WTC11 (cell line): ENCODE measurements at regions not wholly inside any gene's neighbourhood (a gene's known extent, or its start where the extent isn't known, plus 50 kb on each side); places are given as distances from the start of the nearest gene placed in this dataset.

Source experiments
- ATAC-seq: fragments of 200-7000 bp; cut with Tn5 transposase; 2 replicates; pipeline ENCODE4 v1.10.0; 2021; ENCODE audit warnings: mild to moderate bottlenecking, moderate library complexity
- CTCF ChIA-PET: fragments of 300-600 bp; sonication (Branson Sonifier 250); formaldehyde crosslinking; loops from one replicate; lab custom pipeline; 2021; ENCODE audit warnings: antibody characterized with exemption; lab: Charles Lee
- POLR2A ChIA-PET: fragments of 350-600 bp; sonication (Branson Sonifier 250); formaldehyde crosslinking; loops from one replicate; lab custom pipeline; 2021; ENCODE audit warnings: antibody characterized with exemption; lab: Charles Lee
- DNase-seq: peaks from one replicate; pipeline ENCODE4 v3.0.0; 2021; ENCODE audit warnings: low spot score
- H3K27ac Mint-ChIP-seq: 2 replicates; pipeline ENCODE4 v1.8.0; 2021; ENCODE audit warnings: mixed read lengths
- H3K27me3 Mint-ChIP-seq: 2 replicates; pipeline ENCODE4 v1.8.0; 2021; ENCODE audit warnings: low read depth, mild to moderate bottlenecking, moderate library complexity, mixed read lengths
- H3K36me3 Mint-ChIP-seq: 2 replicates; pipeline ENCODE4 v1.8.0; 2021; ENCODE audit warnings: mixed read lengths
- H3K4me1 Mint-ChIP-seq: 2 replicates; pipeline ENCODE4 v1.8.0; 2022; ENCODE audit warnings: mixed read lengths
- H3K4me3 Mint-ChIP-seq: 2 replicates; pipeline ENCODE4 v1.8.0; 2021; ENCODE audit warnings: mild to moderate bottlenecking, moderate library complexity, mixed read lengths
- H3K9me3 Mint-ChIP-seq: 2 replicates; pipeline ENCODE4 v1.8.0; 2021; ENCODE audit warnings: mixed read lengths
- ATF1 ChIP-seq: sonication (generic); formaldehyde crosslinking; IDR thresholded peaks from 2 replicates; pipeline ENCODE4 v1.8.1; 2023; ENCODE audit warnings: mild to moderate bottlenecking, moderate library complexity, missing genetic modification reagents
- ATF2 ChIP-seq: sonication (generic); formaldehyde crosslinking; IDR thresholded peaks from 2 replicates; pipeline ENCODE4 v1.8.1; 2022; ENCODE audit warnings: low read depth, missing genetic modification reagents, borderline replicate concordance
- CDX4 ChIP-seq: fragments of 250-450 bp; sonication (Bioruptor Pico); IDR thresholded peaks from 2 replicates; pipeline ENCODE4 v1.9.0; 2021; ENCODE audit warnings: moderate library complexity, mild to moderate bottlenecking, inconsistent platforms, borderline replicate concordance
- E2F5 ChIP-seq: sonication (generic); formaldehyde crosslinking; IDR thresholded peaks from 2 replicates; pipeline ENCODE4 v1.8.1; 2022; ENCODE audit warnings: mild to moderate bottlenecking, moderate library complexity, missing genetic modification reagents
- EMX1 ChIP-seq: fragments of 250-450 bp; sonication (Bioruptor Pico); IDR thresholded peaks from 2 replicates; pipeline ENCODE4 v1.8.0; 2021; ENCODE audit warnings: mild to moderate bottlenecking
- GRHL2 ChIP-seq: fragments of 250-450 bp; sonication (Bioruptor Pico); IDR thresholded peaks from 2 replicates; pipeline ENCODE4 v1.8.0; 2022; ENCODE audit warnings: mild to moderate bottlenecking, moderate library complexity; ENCODE audit not compliant: insufficient replicate concordance, severe bottlenecking
- IRF2 ChIP-seq: sonication (generic); formaldehyde crosslinking; IDR thresholded peaks from 2 replicates; pipeline ENCODE4 v1.8.0; 2022; ENCODE audit warnings: low read depth, missing genetic modification reagents, borderline replicate concordance
- JAZF1 ChIP-seq: fragments of 250-450 bp; sonication (Bioruptor Pico); IDR thresholded peaks from 2 replicates; pipeline ENCODE4 v1.9.0; 2021; ENCODE audit warnings: moderate library complexity, mild to moderate bottlenecking, inconsistent platforms
- MYBL2 ChIP-seq: sonication (generic); formaldehyde crosslinking; IDR thresholded peaks from 2 replicates; pipeline ENCODE4 v1.8.1; 2023; ENCODE audit warnings: mild to moderate bottlenecking, moderate library complexity, missing genetic modification reagents
- NR1H2 ChIP-seq: sonication (generic); formaldehyde crosslinking; IDR thresholded peaks from 2 replicates; pipeline ENCODE4 v1.9.0; 2021; ENCODE audit warnings: mild to moderate bottlenecking, moderate library complexity, missing genetic modification reagents
- NR3C1 ChIP-seq: sonication (generic); formaldehyde crosslinking; conservative IDR thresholded peaks from 2 replicates; pipeline ENCODE4 v1.8.1; 2023; ENCODE audit warnings: low read depth, mild to moderate bottlenecking, missing genetic modification reagents
- PREB ChIP-seq: sonication (generic); formaldehyde crosslinking; IDR thresholded peaks from 2 replicates; pipeline ENCODE4 v1.8.1; 2022; ENCODE audit warnings: mild to moderate bottlenecking, missing genetic modification reagents, moderate library complexity, borderline replicate concordance
- PRRX2 ChIP-seq: fragments of 250-450 bp; sonication (Bioruptor Pico); IDR thresholded peaks from 2 replicates; pipeline ENCODE4 v1.8.0; 2021; ENCODE audit warnings: mild to moderate bottlenecking
- RELA ChIP-seq: sonication (generic); formaldehyde crosslinking; IDR thresholded peaks from 2 replicates; pipeline ENCODE4 v1.8.1; 2022; ENCODE audit warnings: missing genetic modification reagents, mild to moderate bottlenecking, borderline replicate concordance
- SMAD3 ChIP-seq: sonication (generic); formaldehyde crosslinking; IDR thresholded peaks from 2 replicates; pipeline ENCODE4 v1.8.0; 2022; ENCODE audit warnings: missing genetic modification reagents, mild to moderate bottlenecking, borderline replicate concordance
- SMAD4 ChIP-seq: sonication (generic); formaldehyde crosslinking; IDR thresholded peaks from 2 replicates; pipeline ENCODE4 v1.8.0; 2022; ENCODE audit warnings: mild to moderate bottlenecking, missing genetic modification reagents
- USF1 ChIP-seq: sonication (generic); formaldehyde crosslinking; IDR thresholded peaks from 2 replicates; pipeline ENCODE4 v1.8.0; 2022; ENCODE audit warnings: mild to moderate bottlenecking, missing genetic modification reagents
- ZBTB21 ChIP-seq: sonication (generic); formaldehyde crosslinking; IDR thresholded peaks from 2 replicates; pipeline ENCODE4 v1.8.1; 2023; ENCODE audit warnings: mild to moderate bottlenecking, missing genetic modification reagents, borderline replicate concordance
- ZNF671 ChIP-seq: fragments of 250-450 bp; sonication (Bioruptor Pico); IDR thresholded peaks from 2 replicates; pipeline ENCODE4 v1.8.0; 2021; ENCODE audit warnings: mild to moderate bottlenecking
- ZSCAN18 ChIP-seq: fragments of 250-450 bp; sonication (Bioruptor Pico); IDR thresholded peaks from 2 replicates; pipeline ENCODE4 v2.1.2; 2022; ENCODE audit warnings: mild to moderate bottlenecking, moderate library complexity

GRCh38 chr2:7403092-7403775, 486.0 kb downstream of the RNF144A start:
- H3K36me3 Mint-ChIP-seq, result no peaks in the 10 kb centered on the region
- ATAC-seq (no peak), DNase-seq (no peak)
- ChIA-PET CTCF (interaction anchor here (0.6 to 1.2 kb wide), 2 partner anchors 9 to 11 kb away, joined by 3 read pairs; no protein-coding TSS in a partner anchor), POLR2A (no interaction called here)
- H3K27me3 Mint-ChIP-seq, result no peaks in the 10 kb centered on the region
- H3K9me3 Mint-ChIP-seq, result no peaks in the 10 kb centered on the region
- H3K27ac Mint-ChIP-seq, result no peak overlapping the region
- H3K4me1 Mint-ChIP-seq, result peaks cover 5% of the 10 kb centered on the region
- no peak for TF ChIP-seq PRRX2
- no peak for TF ChIP-seq NR1H2
- no peak for TF ChIP-seq USF1 (CRISPR knock-in tag)
- TF ChIP-seq GRHL2, result no peak
- no peak for TF ChIP-seq PREB (CRISPR knock-in tag)
- TF ChIP-seq ATF1 (CRISPR knock-in tag), result no peak
- no peak for TF ChIP-seq ZSCAN18 (CRISPR knock-in tag)
- TF ChIP-seq JAZF1 (CRISPR knock-in tag), result no peak
- TF ChIP-seq NR3C1 (CRISPR knock-in tag), result no peak
- no peak for TF ChIP-seq E2F5
- TF ChIP-seq RELA (CRISPR knock-in tag), result no peak
- TF ChIP-seq EMX1 (CRISPR knock-in tag), result no peak
- no peak for TF ChIP-seq ZBTB21
- no peak for TF ChIP-seq SMAD3 (CRISPR knock-in tag)
- no peak for TF ChIP-seq CDX4 (CRISPR knock-in tag)
- no peak for TF ChIP-seq SMAD4
- no peak for TF ChIP-seq MYBL2
- no peak for TF ChIP-seq IRF2 (CRISPR knock-in tag)
- no peak for TF ChIP-seq ZNF671
- TF ChIP-seq ATF2, result no peak
- no peak overlapping the region for H3K4me3 Mint-ChIP-seq
